Pancreas (tissue), 10 donors: ENCODE measurements at regions not wholly inside any gene's neighbourhood (a gene's known extent, or its start where the extent isn't known, plus 50 kb on each side); places are given as distances from the start of the nearest gene placed in this dataset.

Experiments used
- ATAC-seq, 4 donors: fragments of 200-7000 bp; cut with Tn5 transposase; one replicate each; pipeline versions ENCODE4 v1.8.0 to v1.9.1; 2020; ENCODE audit warnings: mild to moderate bottlenecking in 4 of 4, moderate library complexity in 4 of 4
- DNase-seq, 6 donors: peaks; one replicate each; pipeline ENCODE4 v3.0.0-alpha.2; 2020
- FAIRE-seq: peaks from 2 replicates; lab custom pipeline; 2012; peaks lifted over from hg19 to GRCh38; lab: Jason Lieb, UNC
- H3K27ac ChIP-seq, 4 donors: fragments of 200-600 bp; sonication (generic); 1 replicate in 3 of 4; 2 replicates in 1 of 4; pipeline versions ENCODE4 v1.5.0 to v1.8.0; 2020
- H3K27me3 ChIP-seq, 4 donors: fragments of 200-600 bp; one replicate each; pipeline ENCODE4 v1.8.0; 2021
- H3K36me3 ChIP-seq, 3 donors: fragments of 200-600 bp; sonication (generic) in 1 of 3; one replicate each; pipeline versions ENCODE4 v1.5.0 to v1.8.0; 2020 to 2021
- H3K4me1 ChIP-seq, 3 donors: fragments of 200-600 bp; one replicate each; pipeline ENCODE4 v1.8.0; 2021
- H3K4me3 ChIP-seq, 4 donors: fragments of 200-600 bp; sonication (generic) in 2 of 4; one replicate each; pipeline versions ENCODE4 v1.5.0 to v1.8.0; 2020 to 2021
- H3K9me3 ChIP-seq, 4 donors: fragments of 200-600 bp; one replicate each; pipeline ENCODE4 v1.8.0; 2021
- WGBS, 2 donors: extraction: QIAGEN DNeasy Blood & Tissue Kit; methylation state at CpG; one replicate each; pipeline ENCODE4 v1.1.7; 2013; 5-methylcytosine and 5-hydroxymethylcytosine counted together
- intact Hi-C, 3 donors: fragments of 100-400 bp; cut with DNase I; formaldehyde crosslinking; loops; one replicate each; pipeline versions ENCODE4 v1.11.1 to v1.14.2; 2022
- TF ChIP-seq, protein P1 (sequence below), 4 donors: fragments of 200-600 bp; sonication (generic) in 3 of 4; IDR thresholded peaks; one replicate each; pipeline versions ENCODE4 v1.5.0 to v1.8.0; 2021; ENCODE audit warnings: antibody characterized with exemption in 4 of 4
- donor health status: healthy with polysubstance abuse.
- donor health status: DM: no; HTN: no; CAD: no; lungs with moderate emphysema.
- donor health status: DM: no; HTN: no; CAD: no.
- donor health status: control.
- donor health status: control.
- donor health status: Bipolar disorder and iron deficiency.
- donor health status: DM: yes; HTN: yes; CAD: no.
- donor health status: DM: no; HTN: no; CAD: no.
- donor health status: DM: no; HTN: no; CAD: no.
- donor health status: DM: yes; HTN: yes; CAD: no.

DNA sequence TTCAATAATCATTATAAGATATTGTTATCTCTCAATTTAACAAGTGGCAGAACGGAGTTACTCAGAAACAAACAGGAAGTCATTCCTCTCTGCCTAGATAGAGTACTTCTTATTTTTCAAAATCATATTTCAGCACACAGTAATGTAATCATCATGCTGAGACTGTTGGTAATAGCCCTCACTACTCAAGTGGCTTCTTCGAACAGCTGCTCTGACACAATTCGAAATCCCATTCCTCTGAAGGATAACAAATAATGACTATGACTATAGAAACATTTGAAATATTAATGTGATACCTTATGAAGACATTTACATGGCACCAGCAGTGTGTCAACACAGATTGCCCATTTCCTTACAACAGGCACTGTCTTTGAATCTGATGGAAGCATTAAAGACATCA lies 1249.8 kb downstream of the NSUN3 start:
- Histone ChIP-seq H3K4me3 (no peak overlapping the region), H3K27ac (no peak overlapping the region), H3K36me3 (no peaks in the 10 kb centered on the region), H3K27me3 (no peaks in the 10 kb centered on the region), H3K4me1 (no peaks in the 10 kb centered on the region), H3K9me3 (no peaks in the 10 kb centered on the region)
- intact Hi-C loops, result no loop called here
- 55 to 67% methylated on average over 3 of the region's 3 CpGs for WGBS, 2 donors
- no peak for ATAC-seq
- TF ChIP-seq, protein P1, sequence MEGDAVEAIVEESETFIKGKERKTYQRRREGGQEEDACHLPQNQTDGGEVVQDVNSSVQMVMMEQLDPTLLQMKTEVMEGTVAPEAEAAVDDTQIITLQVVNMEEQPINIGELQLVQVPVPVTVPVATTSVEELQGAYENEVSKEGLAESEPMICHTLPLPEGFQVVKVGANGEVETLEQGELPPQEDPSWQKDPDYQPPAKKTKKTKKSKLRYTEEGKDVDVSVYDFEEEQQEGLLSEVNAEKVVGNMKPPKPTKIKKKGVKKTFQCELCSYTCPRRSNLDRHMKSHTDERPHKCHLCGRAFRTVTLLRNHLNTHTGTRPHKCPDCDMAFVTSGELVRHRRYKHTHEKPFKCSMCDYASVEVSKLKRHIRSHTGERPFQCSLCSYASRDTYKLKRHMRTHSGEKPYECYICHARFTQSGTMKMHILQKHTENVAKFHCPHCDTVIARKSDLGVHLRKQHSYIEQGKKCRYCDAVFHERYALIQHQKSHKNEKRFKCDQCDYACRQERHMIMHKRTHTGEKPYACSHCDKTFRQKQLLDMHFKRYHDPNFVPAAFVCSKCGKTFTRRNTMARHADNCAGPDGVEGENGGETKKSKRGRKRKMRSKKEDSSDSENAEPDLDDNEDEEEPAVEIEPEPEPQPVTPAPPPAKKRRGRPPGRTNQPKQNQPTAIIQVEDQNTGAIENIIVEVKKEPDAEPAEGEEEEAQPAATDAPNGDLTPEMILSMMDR (IDR thresholded peaks at IDR 0.05), result no peak
- no peak for FAIRE-seq
- DNase-seq, result no peak

DNA sequence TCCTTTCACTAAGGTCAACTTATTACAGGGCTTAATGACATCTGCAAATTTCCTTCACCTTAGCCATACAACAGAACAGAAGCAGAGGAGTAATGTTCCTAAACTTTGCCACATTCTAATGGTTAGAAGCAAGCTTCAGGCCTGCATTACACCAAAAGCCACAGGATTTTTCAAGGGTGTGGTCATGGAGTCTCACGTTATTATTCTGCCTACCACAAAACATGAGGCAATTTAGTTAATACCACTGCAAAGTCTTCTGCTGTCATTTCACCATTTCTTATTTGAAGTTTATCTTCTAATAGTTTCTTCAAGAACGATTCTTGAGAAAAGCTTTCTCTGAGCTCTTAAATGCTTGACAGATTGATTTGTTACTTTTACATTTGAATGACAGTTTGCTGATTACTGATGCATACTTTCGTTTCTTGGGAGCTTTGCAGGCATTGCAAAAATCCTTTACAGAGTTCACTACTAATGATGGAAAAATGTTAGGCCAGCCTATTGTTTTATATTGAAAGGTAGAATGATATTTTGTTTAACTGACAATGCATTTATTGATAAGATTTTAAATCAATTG lies 1257.1 kb downstream of the NSUN3 start:
- intact Hi-C loops, result no loop called here
- H3K4me3 ChIP-seq, result no peak overlapping the region
- no peak for FAIRE-seq
- no peaks in the 10 kb centered on the region for H3K9me3 ChIP-seq
- WGBS, 2 donors, result 46% methylated on average over 3 of the region's 3 CpGs
- ATAC-seq, result no peak
- no peaks in the 10 kb centered on the region for H3K36me3 ChIP-seq
- TF ChIP-seq, protein P1 (IDR thresholded peaks at IDR 0.05), result no peak
- H3K4me1 ChIP-seq, result no peaks in the 10 kb centered on the region
- H3K27me3 ChIP-seq, result no peaks in the 10 kb centered on the region
- DNase-seq, result no peak
- no peak overlapping the region for H3K27ac ChIP-seq

DNA sequence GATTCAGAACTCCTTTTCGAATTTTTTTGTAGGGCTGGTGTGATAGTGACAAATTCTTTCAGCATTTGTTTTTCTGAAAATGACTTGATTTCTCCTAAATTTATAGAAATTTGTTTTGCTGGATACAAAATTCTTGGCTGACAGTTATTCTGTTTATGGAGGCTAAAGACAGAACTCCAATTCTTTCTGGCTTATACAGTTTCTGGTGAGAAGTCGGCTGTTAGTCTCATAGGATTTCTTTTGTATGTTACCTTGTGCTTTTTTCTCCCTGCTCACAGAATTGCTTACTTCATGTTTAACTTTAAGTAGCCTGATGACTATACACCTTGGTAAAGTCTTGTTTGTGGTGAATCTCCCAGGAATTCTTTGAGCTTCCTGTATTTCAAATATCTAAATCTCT lies 1264.6 kb downstream of the NSUN3 start:
- intact Hi-C loops, result no loop called here
- no peak for FAIRE-seq

DNA sequence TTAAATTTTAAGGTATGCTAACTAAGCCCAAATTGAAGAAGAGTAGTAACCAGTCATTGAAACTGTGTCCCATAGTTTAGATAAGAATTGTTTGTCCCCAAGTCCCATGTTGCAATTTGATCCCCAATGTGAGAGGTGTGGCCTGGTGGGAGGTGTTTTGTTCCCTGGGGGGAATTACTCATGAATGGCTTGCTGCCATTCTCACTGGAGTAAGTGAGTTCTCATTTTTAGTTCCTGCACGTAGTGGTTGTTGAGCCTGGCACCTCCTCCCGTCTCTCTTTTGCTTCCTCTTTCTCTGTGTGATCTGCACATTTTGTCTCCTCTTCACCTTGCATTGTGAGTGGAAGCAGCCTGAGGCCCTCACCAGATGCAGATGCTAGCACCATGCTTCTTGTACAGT lies 1271.0 kb downstream of the NSUN3 start:
- no peak for ATAC-seq
- Histone ChIP-seq H3K4me1 (no peaks in the 10 kb centered on the region), H3K9me3 (no peaks in the 10 kb centered on the region), H3K36me3 (no peaks in the 10 kb centered on the region), H3K4me3 (no peak overlapping the region), H3K27me3 (no peaks in the 10 kb centered on the region), H3K27ac (no peak overlapping the region)
- WGBS, 2 donors, result 80 to 81% methylated on average over 2 of the region's 2 CpGs
- no peak for DNase-seq
- FAIRE-seq, result no peak
- TF ChIP-seq, protein P1 (IDR thresholded peaks at IDR 0.05), result no peak
- intact Hi-C loops, result no loop called here

More for the DNA sequence above, 1264.6 kb downstream of the NSUN3 start:
- H3K27ac ChIP-seq, result no peak overlapping the region
- H3K4me3 ChIP-seq, result no peak overlapping the region
- 66 to 82% methylated on average over 2 of the region's 2 CpGs for WGBS, 2 donors
- H3K36me3 ChIP-seq, result no peaks in the 10 kb centered on the region
- TF ChIP-seq, protein P1 (IDR thresholded peaks at IDR 0.05), result no peak
- ATAC-seq (no peak), DNase-seq (no peak)
- H3K9me3 ChIP-seq, result no peaks in the 10 kb centered on the region
- no peaks in the 10 kb centered on the region for H3K4me1 ChIP-seq
- no peaks in the 10 kb centered on the region for H3K27me3 ChIP-seq

DNA sequence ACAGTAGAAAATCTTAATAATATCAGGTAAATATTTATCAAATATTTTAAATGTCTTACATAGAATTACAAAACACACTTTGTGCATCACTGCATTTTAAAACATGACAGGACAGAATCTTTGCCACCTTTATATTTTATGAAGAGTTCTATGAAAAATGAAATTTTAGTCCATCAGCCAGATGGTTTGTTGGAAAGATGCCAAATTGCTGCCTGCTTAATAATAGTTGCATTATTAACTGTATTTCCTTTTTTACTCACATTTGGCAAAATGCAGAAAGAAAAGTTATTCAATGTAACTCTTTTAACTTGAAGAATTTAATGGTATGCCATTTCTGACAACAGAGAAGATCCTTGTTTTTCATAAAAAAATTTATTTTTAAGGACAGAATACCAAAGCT lies 1271.6 kb downstream of the NSUN3 start:
- no peaks in the 10 kb centered on the region for H3K36me3 ChIP-seq
- FAIRE-seq, result no peak
- TF ChIP-seq, protein P1 (IDR thresholded peaks at IDR 0.05), result no peak
- no peak for ATAC-seq
- DNase-seq, result no peak
- H3K9me3 ChIP-seq, result no peaks in the 10 kb centered on the region
- no peaks in the 10 kb centered on the region for H3K4me1 ChIP-seq
- H3K27me3 ChIP-seq, result no peaks in the 10 kb centered on the region
- intact Hi-C loops, result no loop called here
- H3K27ac ChIP-seq, result no peak overlapping the region
- H3K4me3 ChIP-seq, result no peak overlapping the region
